Body of pancreas (tissue), 4 donors: ENCODE measurements at regions not wholly inside any gene's neighbourhood (a gene's known extent, or its start where the extent isn't known, plus 50 kb on each side); places are given as distances from the start of the nearest gene placed in this dataset.

Experiments
- CTCF ChIP-seq, 7 experiments: fragments of 450-650 bp in 4 of 7; fragments of 200-600 bp in 3 of 7; sonication (generic) in 3 of 7; IDR thresholded peaks; one replicate each; pipeline ENCODE4 v1.5.1; 2016 to 2019; ENCODE audit warnings: antibody characterized with exemption in 7 of 7
- POLR2A ChIP-seq, 3 donors: fragments of 450-650 bp; IDR thresholded peaks; one replicate each; pipeline ENCODE4 v1.6.1; 2016; ENCODE audit warnings: antibody characterized with exemption in 3 of 3, mild to moderate bottlenecking in 2 of 3

GRCh38 chr1:170284951-170285350 is 139.2 kb downstream of the NTMT2 start:
- TF ChIP-seq CTCF (IDR thresholded peaks at IDR 0.05) (no peak), POLR2A (IDR thresholded peaks at IDR 0.05) (no peak)
